DMS153 (cell line): ENCODE measurements at regions not wholly inside any gene's neighbourhood (a gene's known extent, or its start where the extent isn't known, plus 50 kb on each side); places are given as distances from the start of the nearest gene placed in this dataset.
A peak's percentile ranks its signal among the peaks of the same experiment; 100 is the strongest.

Source experiments
- DNase-seq: peaks from one replicate; lab custom pipeline; 2025; lab: John Stamatoyannopoulos, UW

DNA sequence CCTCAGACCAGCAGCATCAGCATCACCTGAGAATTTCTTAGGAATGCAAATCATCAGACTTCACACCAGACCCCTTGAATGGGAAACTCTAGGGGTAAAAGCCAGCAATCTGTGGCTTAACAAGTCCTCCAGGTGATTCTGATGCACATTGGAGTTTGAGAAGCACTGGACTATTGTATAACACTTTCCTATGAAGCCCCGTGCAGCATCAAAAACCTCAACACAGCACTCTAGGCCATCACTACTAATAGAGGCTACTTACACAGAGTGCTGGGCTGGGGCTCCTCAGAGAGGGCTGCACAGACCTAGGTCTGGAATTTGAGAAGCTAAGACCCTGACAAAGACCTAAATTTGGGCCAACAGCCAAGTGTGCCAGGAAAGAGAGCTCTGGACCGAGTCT lies 95.7 kb upstream of the ARAP3 start:
- no peak for DNase-seq

DNA sequence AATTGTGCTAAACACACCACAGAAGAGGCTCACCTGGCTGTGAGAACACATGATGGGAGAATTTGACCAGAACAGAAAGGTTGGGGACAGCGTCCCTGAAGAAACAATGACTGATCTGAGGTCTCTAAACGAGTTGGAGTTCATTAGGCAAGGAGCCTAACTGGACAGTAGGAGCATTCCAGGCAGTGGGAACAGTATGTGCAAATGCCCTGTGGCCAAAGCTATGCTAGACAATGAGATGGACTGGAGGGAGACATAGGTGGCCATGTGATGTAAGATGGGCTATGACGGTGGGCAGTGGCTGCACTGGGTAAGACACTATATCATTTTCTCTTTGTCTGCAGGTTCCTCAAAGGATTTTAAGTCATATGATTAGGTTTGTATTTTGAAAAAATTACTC lies 95.1 kb upstream of the ARAP3 start:
- DNase-seq = no peak

DNA sequence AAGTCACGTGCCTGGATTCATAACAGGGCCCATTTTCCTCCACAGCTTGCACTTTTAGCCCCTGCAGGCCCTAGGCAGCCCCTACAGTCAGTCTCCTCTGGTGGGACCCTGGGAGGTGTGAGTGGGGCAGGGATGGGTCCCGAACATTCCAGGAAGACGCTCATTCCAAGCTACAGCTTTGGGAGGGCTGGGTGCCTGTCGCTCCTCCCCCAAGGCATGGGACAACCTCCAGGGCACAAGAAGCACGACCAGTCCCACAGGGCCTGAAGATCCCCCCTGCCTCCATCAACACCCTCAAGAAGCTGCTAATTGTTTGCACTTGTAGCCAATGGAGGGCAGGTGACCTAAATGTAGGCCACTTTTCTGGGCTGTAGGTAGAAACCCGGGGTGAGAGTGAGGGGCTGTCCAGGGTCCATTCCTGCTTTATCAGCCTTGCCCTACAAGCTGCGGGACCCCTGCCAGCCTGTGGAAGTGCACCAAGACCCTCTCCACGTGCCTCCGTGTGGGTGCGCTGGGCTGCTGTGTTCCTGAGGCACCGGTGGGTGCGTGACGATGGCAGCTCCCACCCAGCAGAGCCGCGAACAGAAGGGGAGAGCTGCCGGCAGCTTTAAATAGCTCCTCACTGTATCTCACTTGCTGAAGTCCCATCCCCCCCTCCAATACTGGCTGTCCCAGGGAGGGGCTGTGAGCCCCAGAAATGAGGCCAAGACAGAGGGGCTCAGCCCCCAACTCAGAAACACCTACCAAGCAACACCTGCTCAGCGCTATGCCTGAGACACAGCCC lies 91.9 kb upstream of the ARAP3 start:
- DNase-seq = no peak

DNA sequence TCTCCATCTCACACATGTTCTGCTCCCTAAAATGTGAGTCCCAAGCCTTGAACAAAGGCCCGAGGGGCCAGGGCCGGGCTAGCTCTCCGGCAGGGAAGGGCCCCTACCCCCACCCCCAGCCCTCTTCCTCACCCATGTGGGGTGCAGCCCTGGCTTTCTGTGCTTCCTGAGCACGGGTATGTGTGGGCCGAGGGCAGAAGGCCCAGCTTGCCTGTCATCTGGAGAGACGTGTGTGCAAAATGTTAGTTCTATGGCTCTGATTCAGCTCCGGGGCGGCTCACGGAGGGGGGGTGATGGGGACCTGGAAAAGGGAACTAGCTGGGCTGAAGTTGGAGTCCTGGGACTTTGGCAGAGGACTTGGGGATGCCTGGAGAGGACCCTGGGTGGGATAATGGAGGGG lies 90.3 kb upstream of the ARAP3 start:
- no peak for DNase-seq

DNA sequence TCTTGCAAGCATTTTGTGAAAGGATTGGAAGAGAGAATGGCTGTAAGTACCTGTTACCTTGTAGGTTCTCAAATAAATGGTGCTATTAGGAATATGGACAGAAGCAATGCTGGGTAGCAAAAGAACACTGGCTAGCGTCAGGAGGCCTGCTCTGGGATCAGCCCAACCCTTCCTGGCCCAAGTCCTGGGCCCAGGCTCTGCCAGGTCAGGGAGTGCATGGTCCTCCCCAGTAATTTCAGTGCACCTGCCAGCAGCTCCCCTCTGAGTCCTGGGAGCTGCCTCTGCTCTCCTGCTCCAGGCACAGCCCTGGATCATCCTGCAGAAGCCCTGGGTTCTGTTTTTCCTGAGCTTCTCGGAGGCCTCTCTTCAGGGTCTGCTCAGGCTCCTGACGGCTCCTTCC lies 89.5 kb upstream of the ARAP3 start:
- no peak for DNase-seq

DNA sequence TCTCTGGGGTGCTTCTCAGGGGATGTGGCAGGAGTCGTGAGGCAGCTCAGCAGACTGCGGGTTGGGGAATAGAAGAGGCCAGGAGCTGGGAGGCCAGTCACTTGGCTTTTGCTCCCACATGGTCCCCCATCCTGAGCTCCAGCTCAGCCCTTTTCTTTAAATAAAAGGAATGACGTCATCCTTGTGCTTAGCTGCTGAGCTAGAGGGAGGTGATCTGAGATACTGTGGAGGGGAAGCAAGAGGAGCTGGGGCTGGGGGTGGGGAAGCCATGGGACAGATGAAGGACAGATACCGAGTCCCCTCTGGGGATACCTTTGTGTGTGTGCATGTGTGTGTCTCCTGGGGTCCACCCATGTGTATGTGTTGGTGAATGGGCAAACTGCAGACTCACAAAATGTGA lies 89.0 kb upstream of the ARAP3 start:
- no peak for DNase-seq

DNA sequence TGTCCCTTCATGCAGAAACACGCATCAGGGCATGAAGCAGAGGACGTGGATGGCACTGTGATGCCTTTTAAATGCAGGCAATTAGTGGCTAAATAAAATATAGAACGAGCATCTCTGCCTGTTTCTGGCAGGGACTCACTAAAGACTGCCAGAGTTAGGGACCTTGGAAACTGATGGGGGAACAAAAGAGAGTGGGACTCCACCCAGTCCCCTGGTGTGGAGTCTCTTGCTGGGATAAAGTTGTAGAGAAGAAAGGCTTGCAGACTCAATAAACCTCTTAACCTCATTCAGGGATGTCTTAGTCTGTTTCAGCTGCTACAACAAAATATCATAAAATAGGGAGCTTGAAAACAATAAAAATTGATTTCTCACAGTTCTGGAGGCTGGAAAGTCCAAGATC lies 87.6 kb upstream of the ARAP3 start:
- no peak for DNase-seq

DNA sequence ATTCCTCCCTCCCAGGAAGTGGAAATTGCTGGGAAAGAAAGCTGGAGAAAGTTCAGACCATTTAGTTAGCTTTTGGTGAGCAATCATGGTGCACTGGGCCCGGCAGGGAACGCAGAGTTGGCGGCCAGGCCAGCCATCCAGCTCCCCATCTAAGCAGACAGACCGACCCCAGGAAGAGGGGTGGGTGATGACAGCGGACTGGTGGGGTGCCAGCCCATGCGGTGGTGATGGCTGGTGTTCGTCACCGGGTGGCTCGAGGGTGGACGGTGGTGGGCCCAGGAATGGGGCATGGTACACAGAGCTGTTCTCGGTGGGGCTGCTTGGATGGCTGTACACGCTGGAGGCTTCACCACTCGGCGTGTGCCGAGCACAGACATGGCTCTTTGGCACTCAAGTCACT lies 85.6 kb upstream of the ARAP3 start:
- no peak for DNase-seq

DNA sequence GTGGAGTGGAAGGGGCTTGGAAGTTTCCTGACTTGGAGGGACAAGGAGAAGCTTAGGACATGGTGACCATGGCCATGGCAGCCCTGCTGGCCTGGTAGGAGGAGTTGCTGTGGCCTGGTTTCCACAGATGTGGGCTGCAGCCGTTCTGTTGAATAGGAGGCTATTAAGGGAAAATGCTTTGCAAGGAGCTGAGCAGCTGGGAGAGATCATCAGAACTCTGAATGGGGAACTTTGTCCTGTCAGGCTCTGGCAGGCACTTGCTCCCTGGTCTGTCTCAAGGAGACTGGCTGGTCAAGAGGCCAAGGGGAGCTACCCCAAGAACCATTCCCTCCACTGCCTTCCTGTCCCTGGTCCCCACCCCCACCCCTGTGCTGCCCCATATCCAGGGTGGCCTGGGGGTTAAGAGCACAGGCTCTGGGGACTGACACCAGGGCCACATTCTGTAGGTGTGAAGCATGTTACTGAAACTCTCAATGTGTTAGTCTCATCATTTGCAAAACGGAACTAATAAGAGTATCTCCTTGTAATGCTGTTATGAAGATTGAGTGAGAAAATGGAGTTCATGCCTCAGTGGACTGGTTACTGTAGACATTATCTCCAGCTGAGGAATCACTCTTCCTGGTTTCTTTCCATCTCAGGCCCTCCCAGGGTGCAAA lies 84.0 kb upstream of the ARAP3 start:
- DNase-seq = no peak

DNA sequence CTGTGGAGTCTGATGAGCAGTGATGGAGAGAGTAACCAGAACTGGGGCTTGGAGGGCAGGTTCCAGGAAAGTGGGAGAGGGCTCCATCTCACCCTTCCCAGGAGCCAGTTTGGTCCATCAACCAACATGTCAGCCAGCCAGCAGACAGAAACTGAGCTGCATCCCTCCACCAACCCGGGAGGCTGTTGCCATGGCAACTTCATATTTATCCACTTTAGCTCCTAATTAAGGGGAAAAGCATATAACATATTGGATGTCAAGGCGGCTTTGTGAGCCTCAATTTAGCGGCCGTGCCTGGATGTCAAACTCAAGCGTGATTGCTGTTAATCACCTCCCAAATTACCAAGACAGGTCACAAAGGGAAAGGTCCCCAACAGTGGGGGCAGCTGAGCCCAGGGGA lies 81.5 kb upstream of the ARAP3 start:
- DNase-seq = no peak

DNA sequence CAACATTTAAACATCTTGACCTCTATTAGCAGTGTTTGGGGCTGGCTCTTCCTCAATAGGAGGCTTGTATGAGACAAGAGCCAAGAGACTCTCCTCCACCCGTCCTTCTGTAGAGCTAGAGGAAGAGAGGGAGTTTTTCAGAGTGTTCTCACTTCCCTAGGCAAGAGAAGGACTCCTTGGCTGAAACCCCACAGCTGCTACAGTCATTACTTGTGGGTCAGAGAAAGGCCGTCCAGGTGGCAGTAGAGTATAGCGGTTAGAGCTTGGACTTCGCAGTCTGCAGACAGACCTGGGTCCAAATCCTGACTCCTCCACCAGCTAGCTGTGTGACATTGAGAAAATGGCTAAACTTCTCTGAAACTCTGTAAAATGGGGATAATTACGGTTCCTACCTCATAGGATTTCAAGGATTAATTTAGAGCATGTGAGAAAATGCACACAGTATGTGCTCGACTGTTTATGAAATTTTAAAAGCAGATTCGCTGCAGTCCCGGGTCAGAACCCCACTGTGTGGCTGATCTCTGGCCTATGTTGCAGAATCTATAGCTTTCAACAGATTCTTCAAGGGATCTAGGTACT lies 80.8 kb upstream of the ARAP3 start:
- no peak for DNase-seq

DNA sequence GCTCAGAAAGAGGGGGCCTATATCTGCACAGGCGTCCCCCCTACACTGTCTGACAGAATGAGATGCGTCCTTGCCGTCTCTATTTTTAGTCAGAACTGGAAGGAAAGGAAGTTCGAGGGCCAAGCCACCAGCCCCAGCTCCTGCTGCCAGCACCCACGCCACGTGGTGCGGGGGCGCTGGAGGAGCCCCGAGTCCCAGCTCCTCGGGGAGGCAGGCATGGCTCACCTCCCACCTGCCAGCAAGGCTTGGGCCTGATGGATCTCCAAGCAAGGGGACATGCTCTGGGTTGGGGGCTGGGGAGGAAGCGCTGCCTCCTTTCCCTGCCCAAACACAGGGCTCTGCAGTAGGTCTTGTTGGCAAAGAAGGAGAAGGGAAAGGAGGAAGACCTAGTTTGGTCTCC lies 80.3 kb upstream of the ARAP3 start:
- DNase-seq = no peak

DNA sequence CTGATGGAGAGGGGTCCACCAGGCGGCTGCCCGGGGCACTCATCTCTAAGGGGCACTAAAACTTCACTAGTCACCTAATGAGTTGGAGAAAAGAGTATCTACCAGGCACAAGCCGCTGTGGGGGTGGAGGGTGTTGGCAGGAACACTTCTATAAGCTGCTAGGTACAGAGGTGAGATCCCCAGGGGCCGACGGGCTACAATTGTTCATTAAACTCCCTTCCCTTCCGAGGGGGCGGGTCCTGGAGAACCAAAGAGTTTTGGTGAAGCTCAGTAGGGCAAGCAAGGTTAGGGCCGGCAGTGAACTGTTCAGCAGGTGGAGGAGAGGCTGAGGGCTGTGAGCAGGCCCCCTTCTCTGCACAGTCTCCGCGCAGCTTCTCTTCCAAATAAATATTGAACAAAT lies 78.7 kb upstream of the ARAP3 start:
- DNase-seq = no peak

DNA sequence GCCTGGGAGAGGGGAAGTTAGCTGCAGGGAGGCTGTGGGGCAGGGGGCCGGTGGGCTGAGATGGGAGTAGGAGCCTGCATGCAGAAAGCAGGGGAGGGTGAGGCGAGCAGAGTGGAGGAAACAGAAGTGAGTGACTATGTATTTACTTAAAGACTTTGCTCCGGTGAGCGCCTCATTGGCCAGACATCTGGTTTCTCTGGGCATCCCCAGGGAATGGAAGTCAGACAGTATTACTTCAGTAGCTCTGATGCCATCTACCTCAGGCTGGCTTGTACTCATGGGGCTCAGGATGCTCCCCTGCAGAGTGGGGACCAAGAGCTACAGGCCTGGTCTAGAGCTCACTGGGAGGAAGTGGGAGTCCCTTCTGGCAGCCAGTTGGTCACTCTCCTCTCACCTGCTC lies 78.2 kb upstream of the ARAP3 start:
- no peak for DNase-seq

DNA sequence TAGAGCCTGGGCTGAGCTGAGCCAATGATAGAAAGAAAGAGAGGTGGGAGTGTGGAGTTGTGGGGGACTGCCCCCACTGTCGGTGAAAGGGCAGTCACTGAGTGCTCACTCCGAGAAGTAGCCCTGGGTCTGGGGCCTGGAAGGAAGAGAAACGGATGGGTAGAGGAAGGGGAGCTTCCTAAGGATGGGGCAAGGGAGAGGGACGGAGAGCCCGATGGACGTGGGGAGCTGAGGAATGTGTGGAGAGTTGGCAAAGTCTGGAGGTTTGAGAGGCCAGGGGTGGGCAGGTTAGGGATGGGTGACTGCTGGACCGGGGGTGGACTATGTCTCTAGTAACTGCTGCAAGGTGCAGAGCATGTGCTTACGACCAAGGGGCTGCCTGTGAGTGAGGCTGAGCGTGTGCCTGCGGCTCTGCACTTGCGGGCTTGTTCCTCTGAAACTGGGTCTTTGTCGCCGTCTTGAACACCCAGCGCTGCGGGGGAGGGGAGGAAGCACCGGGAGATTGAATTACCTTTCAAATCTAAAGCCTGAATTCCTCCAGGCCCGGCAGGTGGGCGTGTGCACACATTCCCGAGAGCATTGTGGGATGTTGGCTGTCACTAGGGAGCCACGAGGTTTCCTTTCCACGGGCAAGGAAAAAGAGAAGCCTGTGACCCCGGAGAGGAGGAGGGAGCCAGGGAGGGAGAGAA lies 76.4 kb upstream of the ARAP3 start:
- DNase-seq = no peak

DNA sequence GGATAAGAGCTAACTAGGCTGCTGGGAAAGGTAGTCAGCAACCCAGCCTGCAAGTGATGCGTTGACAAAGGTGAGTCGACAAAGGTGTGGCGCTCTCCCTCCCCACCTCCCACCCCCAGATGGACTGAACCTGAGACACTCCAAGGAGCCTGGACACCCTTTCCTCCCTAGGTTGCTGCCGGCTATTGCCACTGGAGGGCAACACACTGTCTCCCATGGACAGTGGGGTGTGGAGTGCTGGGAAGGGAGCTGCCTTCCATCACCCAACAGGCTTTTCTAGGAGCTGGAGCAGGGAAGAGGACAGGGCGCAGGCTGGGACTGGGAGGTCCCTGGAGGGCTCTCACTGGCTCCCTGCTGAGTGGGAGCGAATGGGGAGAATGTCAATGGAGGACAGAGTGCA lies 75.4 kb upstream of the ARAP3 start:
- no peak for DNase-seq

DNA sequence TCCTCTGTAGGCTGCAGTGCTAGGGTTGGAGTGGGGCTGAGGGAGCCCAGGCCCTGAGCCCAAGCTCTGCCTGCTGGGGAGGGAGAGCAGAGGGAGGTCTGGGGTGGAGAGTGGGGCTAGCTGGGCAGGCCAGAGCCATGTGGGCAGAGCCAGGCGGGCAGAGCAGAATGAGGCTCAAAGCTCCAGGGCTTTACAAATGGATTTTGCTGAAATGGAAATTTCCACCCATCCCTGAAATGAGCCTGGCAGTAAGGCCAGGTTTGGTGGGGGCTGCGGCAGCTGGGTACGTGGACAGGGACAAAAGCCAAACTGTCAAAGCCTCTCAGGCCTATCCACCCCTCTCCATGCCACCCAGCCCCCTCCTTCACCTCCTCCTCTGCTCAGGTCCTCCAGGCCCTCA lies 74.2 kb upstream of the ARAP3 start:
- DNase-seq = no peak

DNA sequence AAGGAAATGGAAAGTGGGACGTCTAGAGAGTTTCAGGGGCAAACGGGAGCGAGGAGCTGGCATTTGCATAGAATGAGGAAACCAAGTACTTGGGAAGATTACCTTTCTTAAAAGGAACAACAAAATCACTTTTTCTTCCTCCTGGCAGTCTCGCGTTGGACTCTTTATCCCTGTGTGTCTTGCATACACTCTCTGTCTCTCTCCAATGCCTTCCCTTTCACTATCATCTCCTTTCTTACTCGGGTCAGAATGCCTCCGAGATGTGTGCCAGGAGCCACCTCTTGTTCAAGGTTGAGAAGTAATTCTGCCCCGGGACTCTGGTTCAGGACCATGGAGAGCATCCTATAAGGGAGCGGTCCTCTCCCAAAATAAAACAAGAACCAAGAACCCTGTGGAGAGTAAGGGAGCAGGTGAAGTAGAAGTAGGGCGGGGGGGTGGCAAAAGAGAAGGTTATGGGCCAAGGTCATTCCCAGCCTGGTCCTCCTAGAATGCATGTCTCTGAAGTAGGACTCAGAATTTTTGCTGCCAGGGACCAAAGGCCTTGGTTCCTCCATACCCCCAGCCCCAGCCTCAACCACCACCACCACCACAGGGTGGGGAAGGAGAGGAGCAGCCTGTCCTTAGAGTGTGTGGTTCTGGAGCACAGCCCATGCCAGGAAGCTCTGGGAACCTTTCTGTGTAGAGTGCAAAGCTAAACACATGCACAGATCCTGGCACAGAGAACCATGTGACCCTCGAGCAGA lies 72.1 kb upstream of the ARAP3 start:
- no peak for DNase-seq

DNA sequence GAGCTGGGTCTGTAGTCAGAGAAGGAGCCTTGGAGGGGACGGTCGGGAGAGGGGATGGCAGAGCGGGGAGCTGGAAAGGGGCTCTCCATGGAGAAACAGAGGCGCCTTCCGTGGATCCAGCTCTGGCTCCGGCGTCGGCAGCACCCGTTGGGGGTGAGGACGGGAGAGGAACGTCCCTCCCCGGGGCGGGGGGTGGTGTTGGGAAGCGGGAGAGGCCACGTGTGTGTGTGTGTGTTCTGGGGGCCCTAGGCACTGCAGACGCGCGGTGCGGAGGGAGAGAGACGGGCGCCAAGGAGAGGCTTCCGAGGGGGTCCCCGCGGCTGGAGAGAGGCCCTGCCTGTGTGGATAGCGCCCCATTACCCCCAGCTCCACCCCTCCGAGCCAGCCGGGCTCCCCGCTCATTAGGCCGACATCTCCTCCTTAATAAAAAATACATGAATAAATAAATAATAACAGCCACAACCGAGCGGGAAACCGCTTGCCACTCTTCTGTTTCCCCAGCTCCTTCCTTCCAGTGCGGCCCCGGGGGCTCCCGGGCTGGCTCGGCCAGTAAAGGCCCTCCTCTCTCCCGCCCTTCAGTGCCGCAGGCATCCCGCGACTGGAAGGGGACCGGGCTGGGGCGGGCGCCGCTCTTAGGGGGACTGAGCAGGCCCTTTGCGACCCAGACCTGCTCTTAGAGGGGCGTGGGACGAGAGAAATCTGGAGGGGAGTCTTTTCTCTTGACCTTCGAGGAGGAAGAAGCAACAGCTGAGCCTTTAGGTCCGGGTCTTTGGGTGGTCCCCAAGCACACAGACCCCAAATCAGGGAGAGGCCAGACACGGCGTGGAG lies 71.3 kb upstream of the ARAP3 start:
- no peak for DNase-seq

DNA sequence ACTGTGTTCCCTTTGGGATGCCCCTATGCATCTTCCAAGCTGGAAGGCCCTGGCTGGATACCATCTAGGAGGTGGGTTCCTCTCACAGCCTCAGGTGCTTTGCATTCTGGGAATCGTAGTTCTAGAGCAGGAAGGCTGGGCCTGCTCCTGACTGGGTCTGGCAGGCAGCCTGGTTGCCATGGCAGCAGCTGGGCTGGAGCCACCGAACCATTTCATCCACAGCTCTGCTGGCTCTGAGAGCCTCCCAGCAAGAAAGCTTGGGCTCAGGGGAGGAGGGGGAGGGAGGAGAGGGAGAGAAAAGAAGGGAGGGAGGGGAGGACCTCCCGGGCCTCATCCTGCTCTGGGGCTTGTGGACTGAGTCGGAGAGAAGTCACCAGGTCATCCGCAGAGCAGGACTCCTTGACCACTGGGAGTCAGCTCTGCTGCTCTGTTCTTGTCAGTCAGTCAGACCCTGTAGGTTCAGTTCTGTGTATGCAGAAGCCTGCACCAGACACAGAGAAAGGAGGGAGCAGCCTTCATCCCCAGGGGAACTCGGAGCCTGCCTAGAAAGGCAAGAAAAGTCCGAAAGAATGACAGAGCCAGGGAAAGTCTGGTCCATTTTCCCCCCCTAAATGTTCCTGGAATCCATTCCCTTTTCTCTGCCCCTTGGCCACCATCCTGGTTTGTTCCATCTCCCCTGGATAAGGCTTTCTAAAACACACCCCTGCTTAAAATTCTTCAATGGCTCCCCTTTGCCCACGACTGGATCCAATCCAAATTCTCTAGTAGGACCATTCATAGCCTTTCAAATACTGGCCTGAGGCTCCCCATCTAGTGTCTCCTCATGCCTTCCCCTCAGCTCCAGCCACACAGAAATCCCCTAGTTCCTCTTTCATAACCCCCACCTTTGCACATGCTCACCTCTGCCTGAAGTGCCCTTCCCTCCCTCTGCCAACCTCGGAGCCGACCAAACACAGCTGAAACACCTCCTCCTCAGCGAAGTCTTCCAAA lies 65.4 kb upstream of the ARAP3 start:
- peak; percentile 78 for DNase-seq
